Kidney glomerular epithelial cell (primary cell): ENCODE measurements at regions not wholly inside any gene's neighbourhood (a gene's known extent, or its start where the extent isn't known, plus 50 kb on each side); places are given as distances from the start of the nearest gene placed in this dataset.
A peak's percentile ranks its signal among the peaks of the same experiment; 100 is the strongest.
"Not testable (repeated sequence)": the region's sequence is repeated elsewhere in the genome, so short reads cannot be mapped to it uniquely, and the experiment has no call there.

Experiments used
- DNase-seq: peaks from one replicate; lab custom pipeline; 2025; lab: John Stamatoyannopoulos, UW

DNA sequence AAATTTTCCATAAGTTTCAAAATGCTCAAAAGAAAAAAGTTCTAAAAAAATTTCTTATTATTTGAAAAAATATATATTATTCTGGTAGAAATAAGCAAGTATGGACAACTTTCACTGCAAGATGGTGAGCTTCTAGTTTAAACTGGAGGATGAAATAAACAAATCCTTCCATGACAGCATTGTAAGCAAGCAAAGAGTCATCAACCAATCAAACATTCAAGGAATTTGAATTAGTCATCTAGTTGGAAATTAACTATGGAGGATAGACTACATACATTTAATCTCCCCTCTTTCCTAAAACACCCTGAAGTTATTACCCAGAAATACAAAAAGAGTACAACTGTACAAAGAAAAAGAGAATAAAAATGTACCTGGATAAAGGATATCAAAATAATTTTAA, 51.0 kb upstream of the IRX5 start:
- peak; percentile 62 for DNase-seq

- no peak for DNase-seq
Measured at GRCh38 chr16:54878301-54878700, 52.4 kb upstream of the IRX5 start.

DNA sequence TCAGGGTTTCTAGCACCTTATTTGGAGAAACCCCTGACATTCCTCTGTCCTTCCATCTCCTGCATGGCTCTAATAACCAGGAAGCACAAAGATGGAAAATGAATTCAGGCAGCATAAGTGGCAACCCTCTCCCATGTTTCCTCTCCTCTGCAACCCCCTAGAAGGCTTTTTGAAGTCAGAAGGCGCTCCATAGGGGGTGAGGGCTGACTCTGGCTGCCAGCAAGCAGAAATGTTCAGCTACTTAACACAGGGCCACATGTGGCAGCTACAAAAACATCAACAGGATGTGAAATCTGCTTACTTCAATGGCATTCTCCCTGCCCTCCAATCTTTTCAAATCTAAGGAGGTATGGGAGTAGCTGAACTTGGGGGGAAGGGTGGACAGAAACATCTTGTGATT, 55.2 kb upstream of the IRX5 start:
- no peak for DNase-seq

DNA sequence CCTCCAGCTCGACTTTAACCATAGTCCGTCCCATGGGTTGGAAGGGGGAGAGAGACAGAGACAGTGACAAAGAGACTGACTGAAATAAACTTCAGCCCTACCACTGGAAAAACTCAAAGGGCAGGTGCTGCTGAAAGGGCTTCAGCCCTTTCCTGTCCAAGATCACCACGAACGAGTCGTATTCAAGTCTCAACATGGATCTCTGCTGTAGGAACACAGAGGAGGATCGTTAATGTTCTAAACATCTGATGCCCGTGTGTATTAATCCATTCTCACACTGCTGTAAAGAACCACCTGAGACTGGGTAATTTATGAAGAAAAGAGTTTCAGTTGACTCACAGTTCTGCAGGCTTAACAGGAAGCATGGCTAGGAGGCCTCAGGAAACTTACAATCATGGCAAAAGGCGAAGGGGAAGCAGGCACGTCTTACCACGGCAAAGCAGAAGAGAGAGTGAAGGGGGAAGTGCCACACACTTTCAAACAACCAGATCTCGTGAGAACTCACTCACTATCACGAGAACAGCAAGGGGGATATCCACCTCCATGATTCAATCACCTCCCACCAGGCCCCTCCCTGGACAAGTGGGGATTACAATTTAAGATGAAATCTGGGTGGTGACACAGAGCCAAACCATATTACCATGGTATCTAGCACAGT, 56.8 kb upstream of the IRX5 start:
- not testable (repeated sequence) for DNase-seq

GRCh38 chr16:54873071-54873470, 57.6 kb upstream of the IRX5 start:
- DNase-seq, result peak; percentile 23

GRCh38 chr16:54870151-54870550, 60.5 kb upstream of the IRX5 start:
- DNase-seq, result no peak

DNA sequence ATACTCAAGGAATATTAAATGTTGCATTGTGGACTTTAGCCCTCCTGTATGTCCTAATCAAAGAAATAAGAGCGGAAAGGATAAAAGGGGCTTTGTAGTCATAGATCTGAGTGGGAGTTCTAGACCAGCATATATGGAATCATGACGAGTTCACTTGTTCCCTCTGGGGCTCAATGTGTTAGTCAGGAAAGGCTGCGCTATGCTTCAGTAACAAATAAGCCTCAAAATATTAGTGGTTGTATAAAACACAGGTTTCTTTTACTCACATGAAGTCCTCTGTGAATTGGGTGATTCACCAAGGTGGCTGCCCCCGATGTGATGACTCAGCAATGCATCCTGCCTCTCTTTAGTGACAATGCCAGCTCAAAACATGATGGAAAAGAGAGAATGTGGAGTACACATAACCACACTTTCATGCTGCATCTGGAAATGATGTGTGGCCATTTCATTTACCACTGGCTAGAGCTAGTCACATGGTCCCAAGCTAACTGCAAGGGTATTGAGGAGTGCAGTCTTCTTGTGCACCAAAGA, 63.3 kb upstream of the IRX5 start:
- no peak for DNase-seq

GRCh38 chr16:54862529-54862928, 68.1 kb upstream of the IRX5 start:
- DNase-seq, result no peak

DNA sequence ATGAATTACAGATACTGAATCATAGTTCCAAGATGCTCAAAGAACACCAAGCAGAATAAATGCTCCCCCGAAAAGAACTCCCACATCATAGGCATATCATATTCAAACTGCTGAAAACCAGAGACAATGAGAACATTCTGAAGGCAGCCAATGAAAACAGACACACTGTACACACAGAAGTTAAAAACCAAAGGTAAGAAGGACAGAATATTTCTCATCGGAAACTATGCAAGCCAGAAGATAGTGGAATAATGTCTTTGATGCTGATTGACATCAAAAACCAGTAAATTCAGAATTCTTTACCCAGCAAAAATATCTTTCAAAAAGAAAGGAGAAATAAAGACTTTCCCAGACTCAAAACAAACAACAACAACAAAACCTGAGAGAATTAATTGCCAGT, 73.8 kb upstream of the IRX5 start:
- no peak for DNase-seq

GRCh38 chr16:54847609-54848008, 83.1 kb upstream of the IRX5 start:
- DNase-seq, result no peak

DNA sequence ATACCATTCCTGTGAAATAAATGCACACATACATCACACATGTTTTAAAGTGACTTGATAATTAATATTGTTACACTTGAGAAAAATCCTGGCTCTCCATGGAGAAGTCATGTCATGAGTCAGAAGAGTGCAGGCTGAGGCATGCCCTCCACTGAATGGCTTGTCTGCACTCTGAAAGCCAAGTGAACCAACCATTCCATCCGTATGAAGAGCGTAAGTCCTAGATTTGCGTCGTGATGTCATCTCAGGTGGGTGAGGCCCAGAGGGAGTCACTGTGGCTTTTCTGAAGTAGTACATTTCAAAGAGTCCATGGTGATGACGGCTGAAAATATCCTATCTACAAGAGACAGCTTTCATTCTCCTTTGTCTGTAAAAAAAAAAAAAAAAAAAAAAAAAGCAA, 83.5 kb upstream of the IRX5 start:
- DNase-seq, result peak; percentile 53

DNA sequence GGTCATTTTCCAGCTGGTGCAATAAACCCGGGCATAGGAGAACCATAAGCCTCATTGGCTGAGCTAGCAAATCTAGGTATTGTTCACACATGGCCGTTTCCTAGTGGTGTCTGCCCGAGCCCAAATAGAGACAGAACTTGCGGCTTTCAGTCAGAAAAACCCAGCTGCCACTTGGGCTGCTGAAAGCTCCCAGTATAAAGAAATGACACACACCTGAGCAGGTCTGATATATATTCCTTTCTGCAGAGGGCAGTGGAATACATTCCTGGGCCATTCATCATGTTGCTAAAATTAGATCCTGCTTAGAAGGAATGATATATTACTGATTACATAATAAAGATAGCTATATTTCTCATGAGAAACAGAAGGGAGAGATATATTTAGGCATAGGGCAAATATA, 83.9 kb upstream of the IRX5 start:
- peak; percentile 53 for DNase-seq

DNA sequence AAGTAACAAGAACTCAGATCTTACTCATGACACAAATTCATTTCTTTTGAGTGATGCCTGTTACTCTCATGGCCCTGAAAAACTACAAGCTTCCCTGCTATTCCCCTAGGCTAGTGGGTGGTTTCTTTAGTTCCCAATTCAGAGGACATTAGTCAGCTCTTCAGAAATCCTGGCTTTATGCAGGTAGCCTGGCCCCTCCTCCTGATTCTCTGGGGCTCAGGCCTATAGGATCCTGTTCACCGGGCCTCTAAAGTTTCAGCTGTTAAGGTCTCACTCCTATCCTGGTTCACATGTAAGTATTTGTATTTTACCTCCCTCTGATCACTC, 87.3 kb upstream of the IRX5 start:
- DNase-seq, result no peak

- DNase-seq, result no peak
Measured at GRCh38 chr16:54842743-54843423, 87.8 kb upstream of the IRX5 start.

GRCh38 chr16:54829691-54830090, 101.0 kb upstream of the IRX5 start:
- DNase-seq, result no peak

GRCh38 chr16:54822892-54823291, 107.8 kb upstream of the IRX5 start:
- DNase-seq, result no peak

DNA sequence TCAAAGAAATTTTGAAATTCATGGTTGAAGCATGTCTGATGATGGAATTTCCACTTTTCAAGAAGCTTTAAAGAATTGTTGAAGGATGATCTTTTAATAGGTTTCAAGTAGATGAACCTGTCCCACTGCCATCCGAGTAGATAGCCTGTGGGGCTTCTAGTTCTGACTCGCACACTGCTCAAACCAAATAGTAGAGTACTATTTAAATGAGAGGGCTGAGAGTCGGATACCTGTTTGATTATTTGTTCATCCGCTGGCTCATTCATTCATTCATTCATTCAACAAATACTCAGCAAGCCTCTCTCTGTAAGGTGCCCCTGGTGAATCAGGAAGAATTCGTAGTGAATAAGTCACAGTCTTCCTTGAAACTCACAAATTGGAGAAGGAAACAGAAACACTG, 108.2 kb upstream of the IRX5 start:
- no peak for DNase-seq

DNA sequence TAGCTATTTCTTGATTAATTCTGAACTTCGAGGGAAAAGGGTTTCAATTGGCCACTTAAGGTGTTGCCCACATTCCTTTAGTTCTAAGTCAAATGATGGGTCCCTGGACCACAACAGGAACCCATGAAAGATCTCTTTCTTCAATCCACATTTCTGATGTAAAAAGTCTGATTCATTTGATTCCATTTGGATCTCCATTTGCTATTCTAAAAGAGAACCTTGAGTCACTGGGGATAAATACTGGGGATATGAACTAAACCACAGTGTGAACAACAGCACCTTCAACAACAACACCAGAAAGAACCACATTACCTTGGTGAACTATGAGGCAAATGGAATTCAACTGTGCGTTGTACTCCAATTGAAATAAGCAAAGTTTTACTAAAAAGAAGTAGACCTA, 108.9 kb upstream of the IRX5 start:
- no peak for DNase-seq

DNA sequence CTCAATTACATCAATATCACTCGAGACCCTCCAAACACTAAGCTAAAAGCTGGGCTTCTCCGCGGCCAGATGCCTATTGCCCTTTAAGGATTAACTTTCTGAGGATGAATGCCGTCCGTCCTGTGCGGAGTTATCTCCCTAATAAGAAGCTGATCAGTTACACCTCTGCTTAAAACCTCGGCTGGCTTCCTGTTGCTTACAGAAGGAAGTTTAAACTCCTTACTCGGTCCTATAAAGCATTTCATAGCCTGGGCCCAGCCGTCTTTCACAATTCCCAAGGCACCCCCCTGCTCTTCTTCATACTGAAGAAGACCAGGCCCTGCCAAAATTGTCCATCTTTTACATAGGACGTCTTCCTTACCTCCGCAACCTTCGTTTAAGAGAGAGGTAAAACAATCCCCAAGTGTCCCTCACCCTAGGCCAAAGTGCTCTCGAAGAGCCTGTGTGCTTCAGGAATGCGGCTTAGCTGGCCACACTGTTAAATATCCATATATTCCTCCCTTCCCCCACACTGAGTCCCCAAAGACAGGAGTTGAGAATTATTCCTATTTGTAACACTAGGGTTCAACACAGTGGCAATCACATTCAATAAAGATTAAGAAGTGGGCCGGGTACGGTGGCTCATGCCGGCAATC, 112.6 kb upstream of the IRX5 start:
- DNase-seq, result no peak

- DNase-seq, result no peak
Measured at GRCh38 chr16:54817432-54817831, 113.2 kb upstream of the IRX5 start.

DNA sequence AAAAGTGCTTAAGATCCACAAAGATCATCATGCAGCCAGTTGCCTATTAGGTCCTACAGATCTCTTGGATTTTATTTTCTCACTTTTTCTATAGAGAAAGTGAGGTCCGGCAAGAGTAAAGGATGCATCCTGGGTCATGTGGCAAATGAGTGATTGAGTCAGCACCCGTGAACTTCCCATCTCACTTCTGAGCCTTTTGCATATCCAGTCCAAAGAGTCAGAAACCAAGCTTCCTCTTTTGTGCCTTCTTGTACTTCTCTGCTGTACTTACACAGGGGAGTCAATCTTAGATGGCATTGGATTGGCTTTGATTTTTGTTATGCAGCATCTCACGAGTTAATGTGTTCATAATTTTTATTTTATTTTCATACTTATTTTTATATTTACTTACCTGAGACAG, 114.2 kb upstream of the IRX5 start:
- no peak for DNase-seq

DNA sequence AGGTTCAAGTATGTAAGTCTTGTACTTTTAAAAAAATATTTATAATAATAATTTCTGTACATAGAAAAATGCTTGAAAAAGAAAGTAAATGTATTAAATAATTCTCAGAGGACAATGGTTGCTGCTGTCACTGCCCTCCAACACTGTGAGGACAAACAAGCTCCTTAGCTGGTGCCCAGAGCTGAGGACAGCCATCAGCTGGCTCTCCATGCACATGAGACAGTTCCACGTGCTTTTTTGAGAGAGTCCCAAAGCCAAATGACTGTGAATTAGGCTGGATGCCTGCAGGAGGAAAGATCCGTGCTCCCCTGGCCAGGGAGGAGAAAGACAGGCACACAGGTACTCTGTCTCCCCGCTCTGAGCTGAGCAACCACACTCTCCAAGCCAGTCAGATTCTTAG, 115.5 kb upstream of the IRX5 start:
- no peak for DNase-seq

- no peak for DNase-seq
Measured at GRCh38 chr16:54813778-54814177, 116.9 kb upstream of the IRX5 start.

DNA sequence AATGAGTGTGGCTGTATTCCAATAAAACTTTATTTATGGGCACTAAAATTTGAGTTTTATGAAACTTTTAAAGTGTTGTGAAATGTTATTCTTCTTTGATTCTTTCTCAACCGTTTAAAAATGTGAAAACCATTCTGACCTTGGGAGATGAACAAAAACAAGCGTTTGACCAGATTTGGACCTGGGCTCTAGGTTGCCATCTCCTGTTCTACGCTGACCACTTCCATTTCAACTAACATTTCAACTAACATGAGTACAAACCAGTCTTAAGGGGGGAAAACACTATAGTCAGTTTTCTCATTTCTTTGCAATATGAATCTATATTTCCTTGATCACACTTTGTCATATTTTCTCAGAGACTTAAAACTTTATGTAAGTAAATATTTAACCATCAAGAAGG, 118.4 kb upstream of the IRX5 start:
- no peak for DNase-seq
